ENCODE measurements at regions not wholly inside any gene's neighbourhood (a gene's known extent, or its start where the extent isn't known, plus 50 kb on each side); places are given as distances from the start of the nearest gene placed in this dataset.

DNA sequence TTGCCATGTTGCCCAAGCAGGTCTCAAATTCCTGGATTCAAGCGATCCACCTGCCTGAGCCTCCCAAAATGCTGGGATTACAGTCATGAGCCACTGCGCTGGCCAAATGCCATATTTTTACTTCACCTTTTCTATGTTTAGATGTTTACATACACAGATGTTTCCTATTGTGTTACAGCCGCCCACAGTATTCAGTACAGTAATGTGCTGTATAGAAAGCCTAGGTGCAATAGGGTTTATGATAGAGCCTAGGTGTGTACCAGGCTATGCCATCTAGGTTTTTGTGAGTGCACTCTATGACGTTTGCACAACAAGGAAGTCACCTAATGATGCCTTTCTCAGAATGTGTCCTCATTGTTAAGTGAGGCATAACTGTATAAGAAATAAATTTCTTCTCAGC lies 153.4 kb downstream of the CHRM3 start:
- DNase-seq, result no peak

DNA sequence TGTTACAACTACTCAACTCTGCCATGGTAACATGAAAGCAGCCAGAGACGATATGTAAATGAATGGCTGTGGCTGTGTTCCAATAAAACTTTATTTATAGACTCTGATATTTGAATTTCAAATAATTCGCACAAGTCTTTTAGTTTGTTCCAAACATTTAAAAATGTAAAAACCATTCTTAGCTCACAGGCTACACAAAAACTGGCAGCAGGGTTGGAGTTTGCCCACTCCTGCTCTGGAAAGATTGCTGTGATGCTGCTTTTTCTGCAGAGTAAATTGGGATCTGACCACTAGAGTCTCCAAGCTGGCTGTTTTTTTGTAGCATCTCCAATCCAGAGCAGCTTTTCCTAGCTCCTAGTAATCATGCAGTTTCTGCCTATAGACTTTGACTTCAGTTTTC lies 157.5 kb downstream of the CHRM3 start:
- DNase-seq, result no peak

DNA sequence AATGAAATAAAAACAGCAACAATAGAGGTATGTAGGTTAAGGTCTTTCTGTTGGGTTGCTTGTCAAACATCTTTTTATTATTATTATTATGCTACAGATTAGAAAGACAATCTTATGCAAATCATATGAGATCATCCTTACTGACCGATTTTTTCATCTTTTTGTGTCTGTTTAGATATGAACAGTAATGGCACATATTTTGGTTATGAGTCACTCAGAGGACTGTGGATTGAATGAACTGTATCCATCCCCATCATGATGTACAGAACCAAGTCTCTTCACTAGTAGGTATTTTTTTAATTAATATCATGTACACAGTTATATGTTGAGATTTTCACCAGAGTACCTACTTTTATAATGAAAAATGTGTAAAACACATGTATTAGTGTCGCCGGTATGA lies 159.1 kb downstream of the CHRM3 start:
- DNase-seq, result no peak

DNA sequence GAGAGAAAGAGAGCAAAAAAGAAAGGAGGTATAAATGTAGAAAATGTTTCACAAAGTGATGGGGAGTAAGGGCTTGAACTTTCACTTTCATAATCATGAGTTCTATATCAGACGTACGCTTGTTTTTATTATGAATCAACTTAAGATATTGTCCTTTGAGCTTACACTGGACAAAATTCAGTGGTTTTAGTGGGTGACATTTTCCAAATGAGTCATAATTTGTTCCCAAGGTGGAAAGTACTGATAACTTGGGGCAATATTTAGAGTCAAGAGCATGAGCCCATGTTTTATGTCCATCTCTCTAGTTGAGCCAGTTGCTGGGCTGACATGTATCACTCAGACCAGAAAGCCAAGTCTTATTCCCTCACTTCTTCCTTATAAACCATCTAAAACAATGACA lies 161.6 kb downstream of the CHRM3 start:
- no peak for DNase-seq

DNA sequence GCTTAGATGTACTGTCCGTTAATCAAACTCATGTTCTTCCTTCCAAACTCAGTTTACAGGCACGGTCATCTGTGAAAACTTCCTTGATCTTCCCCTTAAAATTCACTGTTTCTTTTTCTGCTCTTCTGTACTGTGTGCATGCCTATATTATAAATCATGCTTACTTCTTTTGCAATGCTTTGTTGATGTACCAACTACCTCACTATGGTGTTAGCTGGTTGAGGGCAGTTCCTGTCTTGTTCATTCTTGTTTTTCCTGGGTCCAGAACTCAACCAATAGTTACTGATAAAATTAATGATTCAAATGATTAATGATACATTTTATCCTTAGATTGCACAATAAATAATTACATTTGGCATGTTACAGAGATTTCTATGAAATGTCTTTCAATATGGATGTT lies 163.8 kb downstream of the CHRM3 start:
- DNase-seq, result no peak

DNA sequence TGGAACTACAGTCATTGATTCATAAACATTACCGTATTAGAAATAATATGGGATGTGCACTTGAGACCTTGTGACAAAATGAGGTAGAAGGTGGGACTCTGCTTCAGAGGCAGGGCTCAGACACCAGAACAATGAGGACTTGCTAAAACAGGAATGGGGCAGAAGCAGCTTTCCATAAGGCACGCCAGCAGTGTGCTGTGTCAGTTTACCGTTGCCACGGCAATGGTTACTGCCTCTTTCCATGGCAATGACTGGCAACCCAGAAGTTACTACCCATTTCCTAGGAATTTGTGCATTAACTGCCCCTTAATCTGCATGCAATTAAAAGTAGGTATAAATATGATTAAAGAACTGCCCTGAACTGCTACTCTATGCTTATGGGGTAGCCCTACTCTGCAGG lies 169.0 kb downstream of the CHRM3 start:
- no peak for DNase-seq

DNA sequence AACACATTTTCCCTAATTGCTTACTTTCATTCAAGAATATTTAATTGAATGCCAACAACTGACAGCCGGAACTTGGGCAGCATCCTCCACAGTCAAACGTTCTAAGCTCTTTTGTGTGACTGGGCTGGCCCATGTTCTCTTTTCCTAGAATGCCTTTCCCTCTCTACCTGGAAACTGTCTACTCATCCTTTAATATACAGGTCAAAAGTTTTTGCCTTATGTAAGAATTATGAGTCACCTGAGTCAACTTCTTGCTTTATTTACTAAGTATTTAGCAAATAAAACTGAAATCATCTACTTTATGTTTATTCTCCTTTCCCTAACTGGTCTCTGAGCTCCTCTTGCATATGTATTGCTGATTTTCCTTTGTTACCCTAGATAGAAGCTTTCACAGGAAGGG lies 172.2 kb downstream of the CHRM3 start:
- no peak for DNase-seq

DNA sequence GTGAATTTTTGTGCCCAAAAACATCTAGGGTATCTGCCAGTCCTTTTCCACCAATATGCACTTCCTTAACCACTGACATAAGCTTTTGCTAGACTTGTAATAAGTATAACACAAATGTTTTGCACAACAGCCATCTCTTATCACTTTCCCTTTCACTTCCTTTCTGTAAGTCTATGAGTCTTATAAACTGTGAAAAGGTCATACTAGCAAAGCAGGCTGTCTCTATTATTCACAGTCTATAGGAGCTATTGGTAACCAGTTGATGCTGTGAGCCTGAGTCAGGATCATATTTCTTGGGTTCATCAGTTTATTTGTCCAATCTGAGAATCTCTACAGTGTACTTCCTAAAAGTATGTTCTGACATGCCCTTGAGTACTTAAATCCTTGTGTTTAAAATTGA lies 172.6 kb downstream of the CHRM3 start:
- no peak for DNase-seq

DNA sequence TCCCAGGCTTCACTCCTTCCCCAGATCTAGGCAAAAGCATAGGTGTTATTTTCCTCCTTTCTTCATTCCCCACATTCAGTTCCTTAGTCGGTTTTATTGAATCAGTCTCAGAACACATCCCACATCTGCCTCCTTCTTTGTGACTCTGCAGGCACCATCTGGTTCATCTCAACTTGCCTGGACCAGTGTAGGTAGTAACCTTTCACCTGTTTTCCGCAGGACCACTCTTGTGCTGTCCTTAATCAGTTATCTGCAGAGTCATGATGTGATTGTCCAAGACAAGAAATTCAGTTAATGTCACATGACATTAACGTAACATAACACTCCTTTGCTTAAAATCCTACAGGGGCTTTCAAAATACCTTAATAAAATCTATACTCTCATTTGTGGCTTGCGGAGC lies 174.6 kb downstream of the CHRM3 start:
- DNase-seq, result no peak

DNA sequence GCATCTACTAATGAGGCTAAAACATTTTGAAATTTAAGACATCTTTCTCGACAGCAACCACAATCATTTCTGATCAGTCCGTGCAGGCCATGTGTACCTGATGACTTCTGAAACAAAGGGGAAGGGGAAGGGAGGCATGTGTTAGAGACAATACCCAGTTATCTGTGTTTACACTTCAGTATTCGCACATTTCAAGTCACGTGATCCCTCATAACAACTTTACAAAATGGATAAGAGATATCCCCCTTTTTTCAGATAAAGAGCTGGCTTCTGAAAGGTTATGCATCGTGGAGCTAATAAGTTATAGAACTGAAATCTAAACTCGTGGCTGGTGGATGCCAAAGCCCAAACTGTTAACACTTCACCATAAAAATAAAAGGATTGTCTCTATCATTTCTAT lies 175.7 kb downstream of the CHRM3 start:
- no peak for DNase-seq

DNA sequence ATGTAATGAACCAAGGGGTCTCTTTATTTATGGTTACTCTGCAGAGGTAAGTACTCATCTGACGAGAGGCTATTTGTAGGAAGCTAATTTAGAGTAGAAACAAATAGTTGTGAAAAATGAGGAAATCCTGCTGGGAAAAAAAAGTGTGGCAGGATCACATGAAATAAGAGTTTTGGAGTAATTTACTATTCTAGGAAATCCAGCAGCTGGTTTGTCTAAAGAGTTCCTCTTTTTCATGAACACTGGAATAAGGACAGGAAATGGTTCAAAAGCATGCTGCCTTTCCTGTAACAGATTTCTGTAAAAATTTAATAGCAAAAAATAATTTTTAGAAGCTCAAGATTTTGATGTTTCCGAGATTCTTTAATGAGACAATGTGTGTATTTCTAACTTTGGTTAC lies 177.3 kb downstream of the CHRM3 start:
- no peak for DNase-seq

DNA sequence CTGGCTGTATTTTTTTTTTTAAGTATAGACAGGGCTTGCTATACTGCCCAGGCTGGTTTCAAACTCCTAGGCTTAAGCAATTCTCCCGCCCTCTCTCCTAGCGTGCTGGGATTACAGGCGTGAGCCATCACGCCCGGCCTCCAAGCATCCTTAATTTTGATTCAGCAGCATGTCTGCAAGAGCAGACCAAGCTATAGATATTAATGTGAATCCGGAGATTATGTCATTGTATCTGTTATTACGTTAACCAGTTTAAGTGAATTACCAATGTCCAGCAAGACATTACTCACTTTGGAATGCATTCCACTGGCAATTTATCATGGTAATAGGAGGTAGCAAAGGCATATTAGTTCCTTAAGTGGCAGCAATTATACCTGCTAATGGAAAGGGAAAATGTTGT lies 179.7 kb downstream of the CHRM3 start:
- no peak for DNase-seq

DNA sequence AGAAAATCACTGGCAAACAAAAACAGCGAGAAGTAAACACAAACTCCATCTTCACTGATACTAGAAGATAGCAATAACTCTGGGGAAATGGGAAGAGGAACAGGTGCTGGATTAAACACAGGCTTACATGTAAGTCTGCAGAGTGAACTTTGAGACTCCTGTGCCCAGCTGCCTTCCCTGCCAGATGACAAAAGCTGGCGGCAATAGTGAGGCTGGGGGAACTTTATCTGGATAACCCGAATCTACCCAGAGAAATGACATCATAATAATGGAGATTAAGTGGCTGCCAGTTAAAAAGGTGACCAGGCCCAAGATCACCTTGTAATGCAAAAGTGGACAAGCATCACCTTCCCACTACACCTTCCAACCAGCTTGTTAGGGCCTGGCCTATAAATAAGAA lies 184.5 kb downstream of the CHRM3 start:
- DNase-seq, result no peak

DNA sequence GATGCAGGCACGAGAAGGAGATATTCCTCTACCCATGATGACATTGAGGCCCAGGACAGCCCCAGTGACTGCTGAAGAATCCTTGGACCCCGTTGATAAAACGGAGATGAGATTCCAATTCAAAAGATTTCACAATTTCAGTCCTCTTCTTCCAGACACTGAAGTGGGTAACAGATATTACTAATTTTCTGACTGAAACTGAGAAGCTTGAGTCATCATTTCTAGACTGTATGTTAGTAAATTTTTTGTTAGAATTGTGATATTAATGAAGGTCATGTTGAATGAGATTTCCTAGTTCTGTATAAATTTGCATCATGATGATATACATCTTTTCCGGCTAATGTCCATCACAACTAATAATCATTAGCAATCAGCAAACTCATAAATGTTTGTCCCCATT lies 185.8 kb downstream of the CHRM3 start:
- DNase-seq, result no peak

DNA sequence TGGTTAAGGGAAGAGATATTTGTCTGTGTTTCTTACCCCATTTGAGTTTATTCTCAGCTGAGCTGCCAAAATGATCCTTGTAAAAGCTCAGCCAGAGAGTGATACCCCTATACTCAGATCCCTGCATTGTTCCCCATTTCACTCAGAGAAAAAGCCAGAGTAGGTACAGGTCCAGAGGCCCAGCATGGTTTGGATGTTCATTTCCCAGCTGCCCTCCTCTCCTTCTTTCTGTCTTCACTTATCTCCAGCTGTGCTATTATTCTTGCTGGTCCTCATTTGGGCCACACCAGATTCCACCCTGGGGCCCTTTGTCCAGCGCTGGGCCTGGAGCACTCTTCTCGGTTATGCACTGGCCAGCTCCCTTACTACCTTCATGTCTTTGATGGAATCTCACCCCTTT lies 187.7 kb downstream of the CHRM3 start:
- DNase-seq, result no peak

DNA sequence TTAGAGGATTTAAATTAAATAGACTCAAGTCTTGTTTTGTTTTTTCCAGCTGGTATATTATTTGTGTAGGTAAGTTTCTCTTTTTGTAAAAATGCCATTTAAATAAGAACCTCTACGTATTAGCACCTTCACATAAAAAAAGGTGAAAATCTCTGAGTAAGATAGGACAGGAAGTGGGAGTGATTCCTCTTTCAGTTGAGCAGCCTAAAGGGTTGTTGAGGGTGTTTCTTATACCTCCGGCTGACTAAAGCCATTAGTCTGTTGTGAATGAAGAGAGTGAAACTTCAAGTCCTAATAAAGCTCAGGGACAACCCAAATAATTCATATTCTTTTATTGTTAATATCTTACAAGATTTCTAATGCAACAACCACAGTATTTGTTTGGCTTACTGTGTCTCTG lies 188.7 kb downstream of the CHRM3 start:
- DNase-seq, result no peak

DNA sequence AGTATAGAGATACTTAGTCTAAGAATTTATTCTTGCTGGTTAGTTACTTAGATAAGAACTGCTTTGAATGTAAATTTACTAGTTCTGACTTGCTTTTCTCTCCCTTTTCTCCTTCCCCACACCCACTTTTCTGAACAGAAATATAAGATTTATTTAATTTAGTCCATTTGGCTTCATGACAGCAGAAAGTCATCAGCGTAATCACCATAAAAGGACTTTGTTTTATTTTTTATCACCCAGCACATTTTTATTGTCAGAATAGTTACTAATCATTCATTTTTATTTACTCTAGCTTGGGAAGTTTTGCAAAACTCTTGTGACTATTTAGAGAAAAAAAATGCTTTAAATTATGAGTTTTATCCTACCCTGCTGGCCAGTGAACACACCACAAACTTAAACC lies 197.2 kb downstream of the CHRM3 start:
- DNase-seq, result no peak

DNA sequence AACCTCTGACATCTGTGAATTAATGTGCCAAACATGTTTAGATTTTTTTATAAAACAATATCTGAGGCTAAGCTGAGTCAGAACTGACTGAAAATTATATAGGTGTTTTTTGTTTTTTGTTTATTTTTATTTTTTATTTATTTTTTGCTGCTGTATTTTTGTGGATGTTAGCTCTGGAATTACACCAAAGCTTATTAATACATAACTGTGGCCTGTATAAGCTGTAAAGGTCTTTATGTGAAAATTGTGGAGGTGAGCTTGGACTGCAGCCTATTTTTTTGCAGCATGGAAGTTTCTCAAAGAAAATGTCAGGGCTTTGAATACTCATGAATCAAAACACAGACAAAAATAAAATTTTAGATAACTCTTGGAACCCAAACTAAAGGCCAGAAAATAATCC lies 199.8 kb downstream of the CHRM3 start:
- DNase-seq, result no peak

DNA sequence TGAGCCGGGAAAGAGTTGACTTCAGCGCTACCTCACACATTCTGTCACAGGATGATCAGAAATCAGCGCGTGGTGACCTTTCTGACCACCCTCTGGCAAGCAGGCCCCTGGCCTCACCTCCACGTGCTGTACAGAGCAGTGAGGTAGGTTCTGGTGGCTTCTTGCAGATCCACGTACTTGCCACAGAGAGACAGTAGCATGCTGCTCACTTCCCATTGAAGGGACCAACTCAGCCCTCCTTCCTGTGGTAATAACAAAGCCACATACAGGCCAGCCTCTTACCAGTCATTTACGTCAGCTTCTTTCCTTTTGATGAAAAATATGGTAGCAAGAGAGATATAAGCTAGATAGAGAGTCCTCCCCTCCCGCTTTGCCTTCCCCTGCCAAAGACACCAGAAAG lies 200.7 kb downstream of the CHRM3 start:
- no peak for DNase-seq

DNA sequence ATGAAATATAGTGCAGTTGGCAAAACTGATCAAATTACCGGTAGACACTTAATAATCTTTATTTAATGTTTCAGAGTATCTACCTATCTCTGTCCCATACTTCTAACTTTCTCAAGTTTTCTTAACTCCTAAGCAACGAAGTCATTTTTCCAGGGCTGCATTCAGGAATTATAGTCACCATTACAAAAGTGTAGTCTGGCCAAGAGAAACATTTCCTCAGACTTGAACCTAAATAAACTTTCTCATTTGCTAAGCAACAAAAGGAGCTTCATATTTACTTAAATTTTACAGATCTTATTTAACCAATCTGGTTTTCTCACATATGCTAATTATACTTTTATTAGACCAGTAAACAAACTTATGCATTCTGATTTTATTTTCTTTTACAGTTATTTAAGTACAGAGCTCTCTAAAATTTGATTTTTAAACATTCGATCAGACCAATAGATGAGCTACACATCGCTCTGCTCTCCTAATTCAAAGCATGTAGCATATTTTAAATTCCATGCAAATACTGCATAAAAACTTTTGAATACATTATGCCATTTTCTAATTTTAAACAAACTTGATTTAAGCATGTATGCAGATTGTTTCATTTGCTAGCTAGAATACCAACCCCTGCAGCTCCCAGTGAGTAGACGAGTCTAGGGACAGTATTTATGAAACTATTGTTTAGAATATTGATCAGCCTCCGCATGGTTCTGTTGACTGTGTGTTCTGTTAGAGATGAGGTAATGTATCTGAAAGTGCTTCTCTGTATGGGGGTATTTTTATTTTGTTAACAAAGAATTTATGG lies 201.4 kb downstream of the CHRM3 start:
- DNase-seq, result no peak

DNA sequence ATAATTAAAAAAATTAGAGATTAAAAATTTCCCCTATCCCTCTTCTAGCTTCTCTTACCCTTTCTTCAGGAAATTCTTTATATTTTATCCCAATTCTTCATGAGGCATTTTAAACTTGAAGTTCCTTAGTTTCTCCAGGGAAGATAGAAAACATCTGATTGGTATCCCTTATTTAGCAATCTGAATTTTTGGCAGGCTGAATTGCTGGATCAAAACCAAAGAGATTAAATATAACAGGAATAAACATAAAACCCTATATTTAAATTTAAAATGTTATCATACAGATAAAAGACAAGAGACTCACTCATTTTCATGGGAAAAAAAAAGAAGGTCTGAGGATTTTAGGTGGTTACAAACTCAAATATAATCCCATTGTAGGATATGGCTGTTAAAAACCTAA lies 204.2 kb downstream of the CHRM3 start:
- DNase-seq, result no peak

DNA sequence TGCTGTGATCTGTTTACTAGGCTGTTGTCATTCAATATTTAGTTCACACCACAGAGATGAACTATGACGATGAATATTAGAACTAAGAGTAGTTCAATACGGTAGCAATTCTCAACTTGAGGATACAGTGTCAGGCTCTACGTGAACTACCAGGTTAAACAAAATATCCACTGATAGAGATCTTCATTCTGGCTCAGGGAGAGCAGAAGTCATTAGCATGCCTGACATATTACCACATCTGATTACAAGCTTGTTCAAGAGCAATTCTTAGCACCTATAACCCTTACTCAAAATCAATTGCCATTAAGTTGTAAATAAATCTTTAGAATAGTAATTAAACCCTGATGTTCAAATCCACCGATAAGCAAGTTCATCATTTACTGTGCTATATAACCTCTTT lies 207.2 kb downstream of the CHRM3 start:
- no peak for DNase-seq

DNA sequence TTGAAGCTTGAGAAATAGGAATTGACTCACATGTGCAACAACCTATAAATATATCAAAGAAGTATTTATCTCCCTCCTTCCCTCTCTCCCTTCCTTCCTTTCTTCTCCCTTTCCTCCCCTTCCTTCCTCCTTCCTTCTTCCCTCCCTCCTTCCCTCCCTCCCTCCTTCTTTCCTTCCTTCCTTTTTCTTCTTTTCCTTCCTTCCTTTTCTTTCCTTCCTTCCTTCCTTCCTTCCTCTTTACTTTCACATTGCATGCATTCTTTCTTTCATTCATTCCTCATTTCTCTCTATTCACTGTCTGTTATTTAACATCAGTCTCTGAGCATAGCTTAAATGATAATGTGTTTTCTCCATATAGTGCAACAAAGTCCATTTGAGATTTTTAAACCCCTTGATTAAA lies 214.2 kb downstream of the CHRM3 start:
- no peak for DNase-seq

DNA sequence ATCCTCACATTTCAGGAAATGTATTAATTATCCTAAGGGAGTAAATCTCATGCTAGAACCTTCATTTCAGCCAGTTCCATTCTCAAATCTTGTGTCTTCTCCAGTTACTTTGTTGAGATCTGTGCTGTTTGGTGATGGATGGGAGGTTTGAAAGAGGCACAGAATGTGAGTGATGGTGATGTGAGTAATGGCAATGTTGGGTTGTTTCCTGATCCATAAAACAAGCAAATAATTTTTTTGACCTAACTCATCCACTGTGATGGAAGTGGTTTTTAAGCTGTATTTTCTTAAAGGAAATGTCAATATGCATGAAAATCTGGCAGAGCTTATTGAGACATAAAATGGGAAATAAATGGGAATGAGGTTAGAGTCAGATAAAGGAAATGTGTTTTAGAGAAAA lies 214.7 kb downstream of the CHRM3 start:
- DNase-seq, result no peak

DNA sequence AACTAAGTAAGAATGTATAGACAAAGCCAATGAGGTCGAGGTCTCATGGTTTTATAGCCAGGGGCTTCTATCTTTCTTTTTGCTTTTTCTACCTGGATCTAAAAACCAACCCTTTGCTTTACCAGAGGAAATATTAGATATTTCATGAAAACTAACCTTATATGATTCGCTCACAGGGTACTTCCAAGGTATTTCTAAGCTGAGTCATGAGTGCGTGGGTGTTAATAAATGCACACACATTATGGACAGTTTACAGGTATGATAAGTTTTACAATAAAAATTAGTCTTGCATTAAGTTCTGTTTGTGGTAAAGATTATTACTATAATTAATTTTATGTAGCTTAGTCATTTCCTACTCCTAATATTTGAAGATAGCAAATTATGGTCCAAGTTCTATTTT lies 217.2 kb downstream of the CHRM3 start:
- no peak for DNase-seq
